Astrocyte (in vitro differentiated cells and primary cell): ENCODE measurements at regions not wholly inside any gene's neighbourhood (a gene's known extent, or its start where the extent isn't known, plus 50 kb on each side); places are given as distances from the start of the nearest gene placed in this dataset.

Experiments
- DNase-seq: peaks from one replicate; pipeline ENCODE4 v3.0.0-alpha.2; 2010; ENCODE audit warnings: low read depth
- FAIRE-seq: peaks from 2 replicates; lab custom pipeline; 2011; peaks lifted over from hg19 to GRCh38; lab: Jason Lieb, UNC
- H2AFZ ChIP-seq: 2 replicates; pipeline ENCODE4 v1.6.0; 2012; ENCODE audit warnings: low read depth, low read length, inconsistent platforms
- H3K27ac ChIP-seq: 2 replicates; pipeline ENCODE4 v1.5.1; 2011; ENCODE audit warnings: low read depth, low read length, inconsistent platforms
- H3K27me3 ChIP-seq: 2 replicates; pipeline ENCODE4 v1.6.0; 2011; ENCODE audit warnings: low read length, inconsistent platforms; ENCODE audit not compliant: insufficient read depth
- H3K36me3 ChIP-seq: 2 replicates; pipeline ENCODE4 v1.5.1; 2011; ENCODE audit warnings: low read length, inconsistent platforms; ENCODE audit not compliant: insufficient read depth
- H3K4me1 ChIP-seq: 2 replicates; pipeline ENCODE4 v1.5.1; 2011; ENCODE audit warnings: low read length, inconsistent platforms; ENCODE audit not compliant: insufficient read depth
- H3K4me2 ChIP-seq: 2 replicates; pipeline ENCODE4 v1.6.0; 2012; ENCODE audit warnings: low read length, inconsistent platforms
- H3K4me3 ChIP-seq: 2 replicates; pipeline ENCODE4 v1.5.1; 2011; ENCODE audit warnings: low read depth, mild to moderate bottlenecking, low read length, inconsistent platforms; ENCODE audit not compliant: insufficient read depth
- H3K79me2 ChIP-seq: 2 replicates; pipeline ENCODE4 v1.6.0; 2012; ENCODE audit warnings: mild to moderate bottlenecking, low read length, inconsistent platforms; ENCODE audit not compliant: insufficient read depth
- H3K9ac ChIP-seq: 2 replicates; pipeline ENCODE4 v1.6.0; 2012; ENCODE audit warnings: mild to moderate bottlenecking, low read length, inconsistent platforms
- H3K9me3 ChIP-seq: 2 replicates; pipeline ENCODE4 v1.5.1; 2012; ENCODE audit warnings: low read depth, mild to moderate bottlenecking, low read length, inconsistent platforms; ENCODE audit not compliant: insufficient read depth
- H4K20me1 ChIP-seq: 2 replicates; pipeline ENCODE4 v1.6.0; 2012; ENCODE audit warnings: low read length, inconsistent platforms; ENCODE audit not compliant: insufficient read depth
- H3K27ac Mint-ChIP-seq: one replicate; pipeline ENCODE4 v1.8.0; 2021; ENCODE audit warnings: mild to moderate bottlenecking, mixed read lengths; ENCODE audit not compliant: unreplicated experiment
- H3K27me3 Mint-ChIP-seq: one replicate; pipeline ENCODE4 v1.8.0; 2021; ENCODE audit warnings: low read depth, mixed read lengths; ENCODE audit not compliant: unreplicated experiment
- H3K36me3 Mint-ChIP-seq: one replicate; pipeline ENCODE4 v1.8.0; 2021; ENCODE audit warnings: low read depth, mixed read lengths; ENCODE audit not compliant: unreplicated experiment
- H3K4me1 Mint-ChIP-seq: one replicate; pipeline ENCODE4 v1.8.0; 2021; ENCODE audit warnings: low read depth, mixed read lengths; ENCODE audit not compliant: unreplicated experiment
- H3K4me3 Mint-ChIP-seq: one replicate; pipeline ENCODE4 v1.8.0; 2021; ENCODE audit warnings: mild to moderate bottlenecking, moderate library complexity, mixed read lengths; ENCODE audit not compliant: unreplicated experiment
- H3K9me3 Mint-ChIP-seq: one replicate; pipeline ENCODE4 v1.8.0; 2021; ENCODE audit warnings: mild to moderate bottlenecking, mixed read lengths; ENCODE audit not compliant: unreplicated experiment
- CTCF ChIP-seq: IDR thresholded peaks from 2 replicates; pipeline ENCODE4 v1.5.1; 2011; ENCODE audit warnings: low read depth, mild to moderate bottlenecking, inconsistent platforms, low read length, moderate library complexity; ENCODE audit not compliant: insufficient read depth
- EZH2 ChIP-seq: IDR thresholded peaks from 2 replicates; pipeline ENCODE4 v1.6.1; 2012; ENCODE audit warnings: mild to moderate bottlenecking, low read length, inconsistent platforms; ENCODE audit not compliant: insufficient read depth

- Mint-ChIP-seq H3K27ac (no peak overlapping the region), H3K4me1 (no peaks in the 10 kb centered on the region)
- no peak for FAIRE-seq
These were observed 644.6 kb upstream of the CHORDC1 start for GRCh38 chr11:90867416-90867815.

GRCh38 chr11:90856790-90857189 lies 633.9 kb upstream of the CHORDC1 start:
- no peaks in the 10 kb centered on the region for H3K36me3 ChIP-seq
- no peak overlapping the region for H3K27ac ChIP-seq
- Mint-ChIP-seq H3K36me3 (no peaks in the 10 kb centered on the region), H3K27ac (no peak overlapping the region), H3K4me1 (no peaks in the 10 kb centered on the region), H3K9me3 (peaks cover 4% of the 10 kb centered on the region), H3K27me3 (no peaks in the 10 kb centered on the region), H3K4me3 (no peak overlapping the region)
- no peak overlapping the region for H3K4me3 ChIP-seq
- H3K9ac ChIP-seq, result no peak overlapping the region
- H3K4me1 ChIP-seq, result no peaks in the 10 kb centered on the region
- no peak for TF ChIP-seq EZH2
- H3K27me3 ChIP-seq, result no peaks in the 10 kb centered on the region
- no peaks in the 10 kb centered on the region for H4K20me1 ChIP-seq
- no peak for DNase-seq
- H3K9me3 ChIP-seq, result no peaks in the 10 kb centered on the region
- no peak overlapping the region for H3K4me2 ChIP-seq
- no peaks in the 10 kb centered on the region for H3K79me2 ChIP-seq
- H2AFZ ChIP-seq, result no peak overlapping the region
- no peak for FAIRE-seq

More at GRCh38 chr11:90867416-90867815, 644.6 kb upstream of the CHORDC1 start:
- H3K4me1 ChIP-seq, result no peaks in the 10 kb centered on the region
- H3K4me2 ChIP-seq, result no peak overlapping the region
- no peaks in the 10 kb centered on the region for H3K9me3 ChIP-seq
- no peak overlapping the region for H3K27ac ChIP-seq
- no peaks in the 10 kb centered on the region for H3K27me3 ChIP-seq
- no peaks in the 10 kb centered on the region for H3K27me3 Mint-ChIP-seq
- H3K4me3 Mint-ChIP-seq, result no peak overlapping the region
- no peaks in the 10 kb centered on the region for H3K36me3 Mint-ChIP-seq
- H2AFZ ChIP-seq, result no peak overlapping the region
- no peak for DNase-seq
- no peak overlapping the region for H3K4me3 ChIP-seq
- no peaks in the 10 kb centered on the region for H3K36me3 ChIP-seq
- H3K9ac ChIP-seq, result no peak overlapping the region
- H3K9me3 Mint-ChIP-seq, result no peaks in the 10 kb centered on the region
- no peaks in the 10 kb centered on the region for H4K20me1 ChIP-seq
- TF ChIP-seq CTCF (no peak), EZH2 (no peak)
- H3K79me2 ChIP-seq, result no peaks in the 10 kb centered on the region

DNA sequence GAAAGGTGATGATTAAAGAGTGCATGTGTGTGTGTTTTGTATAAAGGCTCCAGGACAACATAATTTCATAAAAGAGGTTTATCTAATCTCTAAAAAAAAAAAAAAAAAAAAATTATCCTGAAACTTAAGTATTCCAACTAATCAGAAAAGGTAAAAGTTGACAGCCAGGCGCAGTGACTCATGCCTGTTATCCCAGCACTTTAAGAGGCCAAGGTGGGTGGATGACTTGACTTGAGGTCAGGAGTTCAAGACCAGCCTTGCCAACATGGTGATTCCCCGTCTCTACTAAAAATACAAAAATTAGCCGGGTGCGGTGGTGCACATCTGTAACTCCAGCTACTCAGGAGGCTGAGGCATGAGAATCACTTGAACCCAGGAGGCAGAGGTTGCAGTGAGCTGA lies 632.7 kb upstream of the CHORDC1 start:
- H3K9ac ChIP-seq, result no peak overlapping the region
- no peak for DNase-seq
- Mint-ChIP-seq H3K4me1 (no peaks in the 10 kb centered on the region), H3K27ac (no peak overlapping the region), H3K36me3 (no peaks in the 10 kb centered on the region), H3K27me3 (no peaks in the 10 kb centered on the region), H3K9me3 (peaks cover 4% of the 10 kb centered on the region), H3K4me3 (no peak overlapping the region)
- no peaks in the 10 kb centered on the region for H3K79me2 ChIP-seq
- no peaks in the 10 kb centered on the region for H3K9me3 ChIP-seq
- no peaks in the 10 kb centered on the region for H3K36me3 ChIP-seq
- H4K20me1 ChIP-seq, result no peaks in the 10 kb centered on the region
- H3K4me2 ChIP-seq, result no peak overlapping the region
- H3K4me1 ChIP-seq, result no peaks in the 10 kb centered on the region
- no peaks in the 10 kb centered on the region for H3K27me3 ChIP-seq
- H2AFZ ChIP-seq, result no peak overlapping the region
- no peak for FAIRE-seq
- TF ChIP-seq CTCF (no peak), EZH2 (no peak)
- no peak overlapping the region for H3K27ac ChIP-seq
- H3K4me3 ChIP-seq, result no peak overlapping the region
